PC-3 (cell line): ENCODE measurements at regions not wholly inside any gene's neighbourhood (a gene's known extent, or its start where the extent isn't known, plus 50 kb on each side); places are given as distances from the start of the nearest gene placed in this dataset.

Experiments used
- ATAC-seq: fragments of 200-7000 bp; cut with Tn5 transposase; 2 replicates; pipeline ENCODE4 v1.9.1; 2020; ENCODE audit warnings: mild to moderate bottlenecking, moderate library complexity
- BruUV-seq: library from RNA; stranded (reverse); fragments of 400-500 nt; replicated peaks from 2 replicates; lab custom pipeline; 2021; lab: Mats Ljungman, UMichigan
- CTCF ChIA-PET: fragments of 300-600 bp; sonication (Branson Sonifier 250); formaldehyde crosslinking; loops from one replicate; lab custom pipeline; 2022; ENCODE audit warnings: antibody characterized with exemption; lab: Charles Lee
- POLR2A ChIA-PET: fragments of 300-600 bp; sonication (Branson Sonifier 250); formaldehyde crosslinking; loops from one replicate; lab custom pipeline; 2022; ENCODE audit warnings: antibody characterized with exemption; ENCODE audit not compliant: unreplicated experiment; lab: Charles Lee
- DNase-seq: peaks from one replicate; pipeline ENCODE4 v3.0.0-alpha.2; 2015
- H2AFZ ChIP-seq: fragments of 300-600 bp; sonication (generic); 2 replicates; pipeline ENCODE4 v1.6.0; 2016; ENCODE audit warnings: antibody characterized with exemption, low read length
- H3F3A ChIP-seq: fragments of 300-600 bp; sonication (generic); one replicate; pipeline ENCODE4 v1.6.0; 2017; ENCODE audit warnings: antibody characterized with exemption, low read length, control low read depth, mild to moderate bottlenecking; ENCODE audit not compliant: unreplicated experiment
- H3K27ac ChIP-seq: fragments of 300-600 bp; sonication (generic); 2 replicates; pipeline ENCODE4 v1.5.1; 2016; ENCODE audit warnings: mild to moderate bottlenecking, low read length
- H3K27me3 ChIP-seq: fragments of 300-600 bp; sonication (generic); 2 replicates; pipeline ENCODE4 v1.6.1; 2016; ENCODE audit warnings: low read length, mixed read lengths
- H3K36me3 ChIP-seq: fragments of 300-600 bp; sonication (generic); 2 replicates; pipeline ENCODE4 v1.6.1; 2016; ENCODE audit warnings: low read depth, mixed run types, low read length, mixed read lengths
- H3K4me1 ChIP-seq: fragments of 300-600 bp; sonication (generic); 2 replicates; pipeline ENCODE4 v1.5.1; 2016; ENCODE audit warnings: low read length; ENCODE audit not compliant: insufficient read depth
- H3K4me2 ChIP-seq: fragments of 300-600 bp; sonication (generic); 2 replicates; pipeline ENCODE4 v1.6.0; 2016; ENCODE audit warnings: low read length
- H3K4me3 ChIP-seq: fragments of 300-600 bp; sonication (generic); 2 replicates; pipeline ENCODE4 v1.5.1; 2016; ENCODE audit warnings: mild to moderate bottlenecking, low read length, mixed read lengths
- H3K79me2 ChIP-seq: fragments of 300-600 bp; sonication (generic); 2 replicates; pipeline ENCODE4 v1.6.1; 2017; ENCODE audit warnings: low read length, mixed read lengths
- H3K9ac ChIP-seq: fragments of 300-600 bp; sonication (generic); 2 replicates; pipeline ENCODE4 v1.6.0; 2016; ENCODE audit warnings: mild to moderate bottlenecking, low read length
- H3K9me2 ChIP-seq: fragments of 300-600 bp; sonication (generic); replicated peaks from 2 replicates; pipeline ENCODE4 v1.6.1; 2016; ENCODE audit warnings: mixed run types, low read length, mixed read lengths
- H3K9me3 ChIP-seq: fragments of 300-600 bp; sonication (generic); 2 replicates; pipeline ENCODE4 v1.6.1; 2016; ENCODE audit warnings: low read length, mixed read lengths
- H4K20me1 ChIP-seq: fragments of 300-600 bp; sonication (generic); 2 replicates; pipeline ENCODE4 v1.6.1; 2016; ENCODE audit warnings: low read length, mixed read lengths
- EZH2 ChIP-seq: fragments of 300-600 bp; sonication (generic); IDR thresholded peaks from one replicate; pipeline ENCODE4 v1.6.1; 2017; ENCODE audit warnings: antibody characterized with exemption, mild to moderate bottlenecking, low read length; ENCODE audit not compliant: unreplicated experiment
- EZH2phosphoT487 ChIP-seq: fragments of 300-600 bp; sonication (generic); IDR thresholded peaks from 2 replicates; pipeline ENCODE4 v1.6.1; 2018; ENCODE audit warnings: mild to moderate bottlenecking, antibody characterized with exemption, low read length, borderline replicate concordance
- intact Hi-C: fragments of 100-400 bp; cut with micrococcal nuclease; formaldehyde crosslinking; loops from 2 replicates; pipeline ENCODE4 v1.9.0; 2023
- TF ChIP-seq, protein P1 (sequence below): fragments of 300-600 bp; sonication (generic); conservative IDR thresholded peaks from 2 replicates; pipeline ENCODE4 v1.5.1; 2017; ENCODE audit warnings: antibody characterized with exemption, low read depth, mild to moderate bottlenecking, low read length

DNA sequence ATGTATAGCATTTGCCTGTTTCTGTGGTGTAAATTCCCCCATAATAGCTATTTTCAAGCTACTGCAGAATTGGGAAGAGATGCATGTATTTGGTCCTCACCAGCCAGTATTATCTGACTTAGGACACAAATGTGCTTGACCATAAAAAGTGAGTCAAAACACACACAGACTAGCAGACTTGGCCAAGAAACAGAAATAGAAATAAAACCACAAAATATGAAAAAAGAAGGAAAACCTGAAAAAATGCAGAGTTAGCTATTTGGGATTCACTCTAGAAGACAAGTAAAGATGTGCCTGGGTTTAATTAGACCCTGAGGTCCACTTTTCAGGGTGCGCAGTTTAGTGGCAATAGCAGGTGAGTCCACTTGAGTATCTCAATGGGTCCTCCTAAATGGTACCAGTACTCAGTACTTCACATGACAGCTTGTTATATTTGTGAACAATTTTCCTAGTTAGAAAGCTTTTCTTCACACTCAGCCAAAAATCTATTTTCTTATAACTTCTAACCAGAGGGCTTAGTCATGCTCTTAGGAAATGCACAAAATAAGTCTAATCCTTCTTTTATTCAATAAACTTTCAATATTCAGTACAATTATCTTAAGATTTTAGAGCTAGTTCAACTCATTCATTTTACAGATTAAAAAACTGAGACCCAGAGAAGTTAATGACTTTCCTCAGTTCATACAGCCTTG, 108.7 kb upstream of the JADE1 start:
- Histone ChIP-seq H3K9me2 (no peaks in the 10 kb centered on the region), H3K4me1 (no peaks in the 10 kb centered on the region), H3K79me2 (no peaks in the 10 kb centered on the region), H3K9me3 (no peaks in the 10 kb centered on the region), H3K4me3 (no peak overlapping the region), H3K36me3 (no peaks in the 10 kb centered on the region), H2AFZ (no peak overlapping the region), H3F3A (no peaks in the 10 kb centered on the region), H4K20me1 (no peaks in the 10 kb centered on the region), H3K4me2 (no peak overlapping the region), H3K27me3 (no peaks in the 10 kb centered on the region), H3K9ac (no peak overlapping the region), H3K27ac (no peak overlapping the region)
- TF ChIP-seq EZH2 = no peak
- TF ChIP-seq EZH2phosphoT487 = no peak
- TF ChIP-seq, protein P1, sequence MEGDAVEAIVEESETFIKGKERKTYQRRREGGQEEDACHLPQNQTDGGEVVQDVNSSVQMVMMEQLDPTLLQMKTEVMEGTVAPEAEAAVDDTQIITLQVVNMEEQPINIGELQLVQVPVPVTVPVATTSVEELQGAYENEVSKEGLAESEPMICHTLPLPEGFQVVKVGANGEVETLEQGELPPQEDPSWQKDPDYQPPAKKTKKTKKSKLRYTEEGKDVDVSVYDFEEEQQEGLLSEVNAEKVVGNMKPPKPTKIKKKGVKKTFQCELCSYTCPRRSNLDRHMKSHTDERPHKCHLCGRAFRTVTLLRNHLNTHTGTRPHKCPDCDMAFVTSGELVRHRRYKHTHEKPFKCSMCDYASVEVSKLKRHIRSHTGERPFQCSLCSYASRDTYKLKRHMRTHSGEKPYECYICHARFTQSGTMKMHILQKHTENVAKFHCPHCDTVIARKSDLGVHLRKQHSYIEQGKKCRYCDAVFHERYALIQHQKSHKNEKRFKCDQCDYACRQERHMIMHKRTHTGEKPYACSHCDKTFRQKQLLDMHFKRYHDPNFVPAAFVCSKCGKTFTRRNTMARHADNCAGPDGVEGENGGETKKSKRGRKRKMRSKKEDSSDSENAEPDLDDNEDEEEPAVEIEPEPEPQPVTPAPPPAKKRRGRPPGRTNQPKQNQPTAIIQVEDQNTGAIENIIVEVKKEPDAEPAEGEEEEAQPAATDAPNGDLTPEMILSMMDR = no peak
- CTCF ChIA-PET = no interaction called here
- POLR2A ChIA-PET = no interaction called here
- no TSS peak for BruUV-seq
- DNase-seq (no peak), ATAC-seq (no peak)
- intact Hi-C loops = no loop called here

DNA sequence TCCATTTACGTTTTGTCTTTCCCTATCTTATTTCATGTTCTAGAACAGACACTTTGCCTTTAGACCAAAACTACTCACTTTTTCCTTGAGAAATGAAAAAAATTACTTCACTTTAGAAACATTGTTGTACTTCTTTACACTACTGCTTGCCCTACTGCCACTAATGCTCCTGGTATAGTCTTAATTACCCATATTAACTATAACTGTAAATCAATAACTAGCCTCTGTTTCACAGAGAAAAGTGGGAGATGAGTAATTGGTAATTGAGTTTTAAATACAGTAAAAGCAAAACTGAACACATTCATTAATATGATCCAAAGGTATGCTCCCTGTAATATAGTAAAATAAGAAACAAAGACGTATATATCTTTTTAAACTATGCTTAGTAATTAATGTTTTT, 111.1 kb upstream of the JADE1 start:
- BruUV-seq = no TSS peak
- no peak overlapping the region for H3K9ac ChIP-seq
- H4K20me1 ChIP-seq = no peaks in the 10 kb centered on the region
- H3K9me2 ChIP-seq = no peaks in the 10 kb centered on the region
- no peaks in the 10 kb centered on the region for H3F3A ChIP-seq
- no peaks in the 10 kb centered on the region for H3K9me3 ChIP-seq
- no peak for ATAC-seq
- TF ChIP-seq, protein P1 = no peak
- no peak for TF ChIP-seq EZH2
- no peak for TF ChIP-seq EZH2phosphoT487
- intact Hi-C loops = no loop called here
- no peaks in the 10 kb centered on the region for H3K36me3 ChIP-seq
- no peaks in the 10 kb centered on the region for H3K4me1 ChIP-seq
- ChIA-PET CTCF (no interaction called here), POLR2A (no interaction called here)
- no peak for DNase-seq
- no peak overlapping the region for H3K27ac ChIP-seq
- no peak overlapping the region for H3K4me3 ChIP-seq
- H3K27me3 ChIP-seq = no peaks in the 10 kb centered on the region
- no peaks in the 10 kb centered on the region for H3K79me2 ChIP-seq
- H2AFZ ChIP-seq = no peak overlapping the region
- no peak overlapping the region for H3K4me2 ChIP-seq

DNA sequence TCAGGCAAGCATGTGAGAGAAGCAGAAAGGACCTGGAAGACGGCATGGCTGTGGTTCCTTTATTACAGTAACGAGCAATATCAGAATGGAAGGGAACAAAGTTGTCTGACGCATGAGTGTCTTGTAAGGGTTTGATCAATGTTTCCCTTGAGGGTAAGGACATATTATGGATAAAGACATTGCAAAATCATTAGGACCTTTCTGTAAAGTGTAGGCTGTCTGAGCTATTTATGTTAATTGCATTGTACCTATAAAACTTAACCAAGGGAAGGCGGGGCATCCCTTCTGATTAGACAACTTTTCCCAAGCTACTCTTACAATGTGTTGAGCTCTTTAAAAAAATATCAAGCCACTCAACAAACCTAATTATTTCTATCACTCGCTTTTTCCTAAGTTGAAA, 112.2 kb upstream of the JADE1 start:
- H3K9me3 ChIP-seq = no peaks in the 10 kb centered on the region
- no peaks in the 10 kb centered on the region for H3K27me3 ChIP-seq
- BruUV-seq = no TSS peak
- ChIA-PET POLR2A (no interaction called here), CTCF (no interaction called here)
- no peak overlapping the region for H3K27ac ChIP-seq
- DNase-seq (no peak), ATAC-seq (no peak)
- H3K4me1 ChIP-seq = no peaks in the 10 kb centered on the region
- no peak overlapping the region for H3K4me3 ChIP-seq
- no peaks in the 10 kb centered on the region for H4K20me1 ChIP-seq
- no peaks in the 10 kb centered on the region for H3K9me2 ChIP-seq
- no peaks in the 10 kb centered on the region for H3K36me3 ChIP-seq
- intact Hi-C loops = no loop called here
- no peak overlapping the region for H3K4me2 ChIP-seq
- no peaks in the 10 kb centered on the region for H3F3A ChIP-seq
- TF ChIP-seq, protein P1 = no peak
- TF ChIP-seq EZH2 = no peak
- no peak for TF ChIP-seq EZH2phosphoT487
- no peaks in the 10 kb centered on the region for H3K79me2 ChIP-seq
- no peak overlapping the region for H2AFZ ChIP-seq
- H3K9ac ChIP-seq = no peak overlapping the region
